GM21447 (cell line): ENCODE measurements at regions not wholly inside any gene's neighbourhood (a gene's known extent, or its start where the extent isn't known, plus 50 kb on each side); places are given as distances from the start of the nearest gene placed in this dataset.

Source experiments
- ATAC-seq: cut with Tn5 transposase; IDR thresholded peaks from one replicate; pipeline ENCODE4 v1.9.1; 2021; ENCODE audit not compliant: unreplicated experiment

GRCh38 chr2:129144082-129144791 lies 825.6 kb upstream of the HS6ST1 start:
- no peak for ATAC-seq

- no peak for ATAC-seq
Measured at GRCh38 chr2:129152514-129152913, 827.0 kb upstream of the RAB6C start.

- ATAC-seq: no peak
Measured at GRCh38 chr2:129160879-129161278, 818.6 kb upstream of the RAB6C start.

- ATAC-seq: no peak
Measured at GRCh38 chr2:129164220-129164949, 815.1 kb upstream of the RAB6C start.

- ATAC-seq: no peak
Measured at GRCh38 chr2:129165006-129165405, 814.5 kb upstream of the RAB6C start.

DNA sequence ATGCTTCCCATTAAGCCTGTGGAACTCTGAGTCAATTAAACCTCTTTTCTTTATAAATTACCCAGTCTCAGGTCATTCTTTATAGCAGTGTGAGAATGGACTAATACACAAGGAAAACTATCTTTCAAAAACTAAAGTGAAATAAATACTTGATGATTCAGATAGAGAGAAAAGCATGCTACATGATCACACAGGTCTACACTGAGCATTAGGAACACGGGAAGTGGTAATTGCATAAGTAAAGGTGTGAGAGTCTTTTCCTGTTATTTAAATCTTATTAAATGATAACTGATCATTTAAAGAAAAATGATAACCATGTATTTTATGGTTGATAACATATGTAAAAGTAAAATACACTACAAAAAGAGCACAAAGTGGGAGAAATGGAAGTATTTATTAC lies 812.0 kb upstream of the RAB6C start:
- no peak for ATAC-seq

DNA sequence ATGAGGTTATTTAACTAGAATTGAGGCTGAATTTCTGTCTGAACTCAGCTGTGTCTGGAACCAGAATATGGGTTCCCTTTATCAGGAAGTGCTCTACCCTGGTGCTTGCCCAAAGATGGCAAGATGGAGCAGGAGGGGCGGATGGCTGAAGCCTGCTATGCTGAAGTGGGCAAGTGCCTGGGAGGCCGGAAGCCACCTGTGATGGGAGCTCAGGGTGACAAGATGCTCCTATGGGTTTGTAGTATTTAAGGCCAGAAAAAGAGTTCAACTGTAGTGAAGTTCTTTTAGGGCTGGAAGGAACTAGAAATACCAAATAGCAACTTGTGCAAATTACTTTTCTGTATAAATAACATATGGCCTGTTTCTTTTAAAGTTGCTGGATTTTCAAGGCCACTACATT lies 808.9 kb upstream of the RAB6C start:
- ATAC-seq: no peak

GRCh38 chr2:129174143-129174542 lies 805.3 kb upstream of the RAB6C start:
- no peak for ATAC-seq

DNA sequence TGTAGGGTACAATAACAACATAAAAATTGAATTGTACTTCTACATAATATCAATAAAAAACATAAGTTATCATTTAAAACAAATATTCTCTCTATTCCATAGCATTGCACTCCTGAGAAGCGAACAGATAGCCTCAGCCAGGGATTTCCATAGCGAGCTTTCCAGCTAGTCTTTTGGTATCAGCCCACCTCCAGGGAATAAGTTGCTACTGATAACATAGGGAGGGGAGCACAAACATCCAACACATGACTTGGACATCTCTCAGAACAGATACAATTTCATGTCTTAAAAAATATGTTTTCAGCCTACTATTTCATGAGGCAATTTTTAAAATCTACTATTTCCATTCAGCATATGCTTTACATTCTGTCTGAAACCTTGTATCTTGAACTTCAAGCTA lies 804.4 kb upstream of the RAB6C start:
- ATAC-seq: no peak

DNA sequence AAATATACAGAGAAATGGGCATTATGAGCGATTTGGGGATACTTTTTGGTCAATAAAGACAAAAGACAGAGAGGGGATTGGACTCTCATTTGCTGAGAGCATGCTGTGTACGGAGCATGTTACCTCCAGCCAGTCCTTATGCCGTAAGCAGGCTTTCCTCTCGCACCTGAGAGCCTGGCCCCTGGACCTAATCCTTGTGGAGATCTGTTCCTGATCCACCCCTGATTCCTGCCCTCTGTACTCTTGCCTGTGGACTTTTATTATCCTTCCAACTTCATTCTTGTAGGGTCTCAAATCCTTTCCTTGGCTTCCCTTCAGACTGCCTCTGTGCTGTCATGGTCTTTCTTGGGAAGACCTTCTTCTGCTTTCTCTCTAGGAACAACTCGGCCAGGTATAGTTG lies 803.1 kb upstream of the RAB6C start:
- no peak for ATAC-seq

DNA sequence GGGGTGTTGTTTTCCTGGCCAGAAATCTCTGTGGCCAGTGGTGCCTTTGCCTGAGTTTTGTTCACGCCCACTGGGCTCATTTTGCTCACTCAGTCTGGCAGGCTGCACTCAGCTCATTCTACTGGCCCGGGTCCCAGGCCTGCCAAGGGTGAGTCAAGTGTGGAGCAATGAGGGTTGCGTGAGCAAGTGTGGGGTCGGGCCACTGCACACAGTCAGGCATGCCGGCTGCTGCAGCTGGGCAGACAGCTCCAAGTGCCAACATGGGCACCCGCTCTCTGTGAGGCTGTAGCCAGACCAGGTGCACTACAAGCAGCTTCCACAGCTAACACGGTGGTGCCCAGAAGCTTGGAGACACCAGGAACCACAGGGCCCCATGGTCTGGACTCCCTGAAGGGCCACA lies 801.1 kb upstream of the RAB6C start:
- no peak for ATAC-seq

- ATAC-seq: no peak
Measured at GRCh38 chr2:129179199-129179598, 800.3 kb upstream of the RAB6C start.

GRCh38 chr2:129180124-129180716 lies 799.2 kb upstream of the RAB6C start:
- ATAC-seq: no peak

DNA sequence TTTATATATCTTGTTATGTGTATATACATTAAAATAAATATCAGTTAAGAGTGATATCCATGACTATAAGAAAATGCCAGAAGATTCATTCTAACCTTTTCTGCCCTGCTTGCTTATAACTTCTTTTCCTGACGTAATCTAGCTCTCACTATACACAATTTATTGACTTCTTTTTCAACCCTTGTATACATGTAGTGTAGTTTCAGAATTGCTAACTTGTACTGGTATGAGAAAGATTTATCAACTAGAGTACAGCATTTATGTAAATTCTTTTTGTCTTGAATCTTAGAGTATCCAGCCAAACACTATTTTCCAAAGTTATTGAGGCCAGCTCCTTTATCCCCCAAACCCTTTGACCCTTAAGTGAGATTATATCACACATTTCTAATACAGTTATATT lies 798.0 kb upstream of the RAB6C start:
- ATAC-seq: no peak

GRCh38 chr2:129181963-129182362 lies 797.5 kb upstream of the RAB6C start:
- ATAC-seq: no peak

- ATAC-seq: no peak
Measured at GRCh38 chr2:129187343-129187742, 792.1 kb upstream of the RAB6C start.

DNA sequence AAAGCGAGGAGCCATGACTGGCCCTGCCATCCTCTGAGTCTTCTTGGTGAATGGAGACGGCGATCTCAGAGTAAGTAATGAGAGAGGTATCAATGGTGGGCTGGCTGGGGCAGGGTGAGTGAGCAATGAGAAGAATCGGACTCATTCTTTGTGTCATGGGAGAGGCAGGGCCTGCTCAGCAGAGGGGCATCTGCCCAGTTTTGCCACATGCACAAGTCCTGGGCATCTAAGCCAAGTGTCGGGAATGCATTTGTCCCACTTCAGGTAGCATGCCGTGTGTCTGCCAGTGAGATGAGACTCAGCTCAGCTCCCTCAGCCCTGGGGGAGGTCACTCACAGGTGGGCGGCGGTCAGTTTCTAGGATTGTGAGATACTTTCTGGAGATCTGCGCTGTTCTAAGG lies 791.0 kb upstream of the RAB6C start:
- ATAC-seq: no peak

- ATAC-seq: no peak
Measured at GRCh38 chr2:129189617-129190319, 789.7 kb upstream of the RAB6C start.

DNA sequence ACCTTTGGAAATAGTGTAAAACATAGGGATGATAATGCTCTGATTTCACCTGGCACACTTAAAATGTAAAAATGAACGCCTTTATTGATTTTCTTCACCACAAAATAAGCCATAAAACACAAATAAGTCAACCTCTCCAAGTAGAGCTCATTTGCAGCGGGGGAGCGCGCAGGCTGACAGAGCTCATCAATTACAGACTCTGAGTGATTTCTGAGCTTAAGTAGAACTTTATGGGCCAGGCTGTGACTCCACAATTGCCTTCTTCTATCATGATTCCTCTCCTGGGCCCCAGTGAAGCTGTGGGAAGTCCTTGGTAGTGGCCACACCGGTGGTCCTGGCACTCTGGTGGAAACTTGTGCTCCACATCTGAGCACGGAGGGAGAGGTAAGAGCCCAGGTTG lies 789.0 kb upstream of the RAB6C start:
- ATAC-seq: no peak

DNA sequence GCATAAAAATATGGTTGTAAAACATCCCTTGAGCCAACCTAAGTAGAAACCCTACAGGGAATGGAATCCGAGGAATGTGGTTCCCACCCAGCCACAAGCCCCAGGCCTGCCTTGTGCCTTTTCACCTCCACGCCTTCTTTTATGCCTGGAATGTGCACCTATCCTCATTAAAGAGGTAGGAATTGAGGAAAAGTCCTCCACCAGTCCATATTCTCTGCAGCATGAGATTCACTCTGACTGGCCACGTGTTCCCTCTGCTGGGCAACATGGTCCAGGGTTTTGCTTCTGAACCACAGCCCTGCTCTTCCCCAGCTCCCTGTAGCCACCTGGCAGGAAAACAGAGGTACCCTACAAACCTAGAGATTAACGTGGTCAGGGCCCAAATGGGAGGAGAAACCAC lies 787.9 kb upstream of the RAB6C start:
- ATAC-seq: no peak

- ATAC-seq: no peak
Measured at GRCh38 chr2:129192117-129192516, 787.3 kb upstream of the RAB6C start.

DNA sequence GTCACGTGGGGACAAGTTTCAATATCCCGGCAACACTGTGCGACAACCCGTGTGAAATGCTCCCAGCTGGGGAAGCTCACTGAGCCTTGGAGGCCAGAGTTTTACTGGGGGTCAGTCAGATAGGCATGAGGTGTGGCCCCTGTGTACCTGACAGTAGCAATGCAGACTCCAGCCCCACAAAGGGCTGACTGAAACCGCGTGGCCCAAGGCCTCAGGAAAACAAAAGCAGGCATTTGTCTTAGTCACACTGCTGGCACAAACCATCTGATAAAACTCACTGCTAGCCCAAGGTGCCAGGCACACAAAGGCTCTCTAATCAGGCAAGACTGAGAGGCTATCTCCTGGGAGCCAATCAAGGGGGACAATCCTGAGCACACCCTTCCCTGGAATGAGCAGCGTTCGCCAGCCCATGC lies 786.6 kb upstream of the RAB6C start:
- no peak for ATAC-seq
